ENCODE measurements at regions not wholly inside any gene's neighbourhood (a gene's known extent, or its start where the extent isn't known, plus 50 kb on each side); places are given as distances from the start of the nearest gene placed in this dataset.
A peak's percentile ranks its signal among the peaks of the same experiment; 100 is the strongest.
"Not testable (repeated sequence)": the region's sequence is repeated elsewhere in the genome, so short reads cannot be mapped to it uniquely, and the experiment has no call there.

- DNase-seq (ENCODE audit: low spot score) (no peak), ATAC-seq (ENCODE audit: insufficient number of reproducible peaks, low FRiP score, low read depth) (no peak)
- H3K36me3 ChIP-seq = no peaks in the 10 kb centered on the region
- peaks cover 8 to 10% of the 10 kb centered on the region in 2 donors for H3K4me1 ChIP-seq (ENCODE audit: control insufficient read depth in 1 of 2, low read depth in 2 of 2)
- no peak overlapping the region for H3K27ac ChIP-seq
- no peak for TF ChIP-seq CTCF (IDR thresholded peaks at IDR 0.05)
- H3K4me3 ChIP-seq = no peak overlapping the region
- H3K27me3 ChIP-seq (replicated peaks; ENCODE audit: insufficient read depth) = no peaks in the 10 kb centered on the region
- H3K9me3 ChIP-seq = no peaks in the 10 kb centered on the region
These were observed 49.9 kb upstream of the CAPRIN1 start for GRCh38 chr11:34001557-34002064.

- no peak for ATAC-seq (ENCODE audit: insufficient number of reproducible peaks, low FRiP score, low read depth)
- no peak overlapping the region for H3K27ac ChIP-seq
- DNase-seq (ENCODE audit: low spot score) = no peak
- H3K9me3 ChIP-seq = no peaks in the 10 kb centered on the region
- TF ChIP-seq CTCF (IDR thresholded peaks at IDR 0.05) = no peak
- H3K36me3 ChIP-seq = no peaks in the 10 kb centered on the region
- H3K4me1 ChIP-seq (ENCODE audit: control insufficient read depth in 1 of 2, low read depth in 2 of 2) = peaks cover 8 to 10% of the 10 kb centered on the region in 2 donors
- no peaks in the 10 kb centered on the region for H3K27me3 ChIP-seq (replicated peaks; ENCODE audit: insufficient read depth)
- no peak overlapping the region for H3K4me3 ChIP-seq
These were observed 52.1 kb upstream of the CAPRIN1 start for GRCh38 chr11:33999393-33999792.

- H3K27me3 ChIP-seq (replicated peaks; ENCODE audit: insufficient read depth) = no peaks in the 10 kb centered on the region
- peaks cover 8 to 10% of the 10 kb centered on the region in 2 donors for H3K4me1 ChIP-seq (ENCODE audit: control insufficient read depth in 1 of 2, low read depth in 2 of 2)
- no peaks in the 10 kb centered on the region for H3K9me3 ChIP-seq
- ATAC-seq (ENCODE audit: insufficient number of reproducible peaks, low FRiP score, low read depth) (no peak), DNase-seq (ENCODE audit: low spot score) (no peak)
- TF ChIP-seq CTCF (IDR thresholded peaks at IDR 0.05) = no peak
- no peak overlapping the region for H3K27ac ChIP-seq
- no peaks in the 10 kb centered on the region for H3K36me3 ChIP-seq
- H3K4me3 ChIP-seq = peak overlapping the region; percentile 52
These were observed 53.8 kb upstream of the CAPRIN1 start for GRCh38 chr11:33997584-33998251.

GRCh38 chr11:33996498-33997454 lies 54.8 kb upstream of the CAPRIN1 start:
- H3K9me3 ChIP-seq = no peaks in the 10 kb centered on the region
- ATAC-seq (ENCODE audit: insufficient number of reproducible peaks, low FRiP score, low read depth) (no peak), DNase-seq (ENCODE audit: low spot score) (peak; percentile 19)
- peaks cover 8 to 10% of the 10 kb centered on the region in 2 donors for H3K4me1 ChIP-seq (ENCODE audit: control insufficient read depth in 1 of 2, low read depth in 2 of 2)
- TF ChIP-seq CTCF (IDR thresholded peaks at IDR 0.05) = peak; percentile 88
- H3K36me3 ChIP-seq = no peaks in the 10 kb centered on the region
- H3K27ac ChIP-seq = no peak overlapping the region
- no peaks in the 10 kb centered on the region for H3K27me3 ChIP-seq (replicated peaks; ENCODE audit: insufficient read depth)
- peak overlapping the region; percentile 52 for H3K4me3 ChIP-seq

- TF ChIP-seq CTCF (IDR thresholded peaks at IDR 0.05) = no peak
These were observed 56.6 kb upstream of the CAPRIN1 start for GRCh38 chr11:33994937-33995336.

GRCh38 chr11:33991136-33991535 lies 60.4 kb upstream of the CAPRIN1 start:
- not testable (repeated sequence) for H3K27ac ChIP-seq; H3K36me3 ChIP-seq; H3K4me3 ChIP-seq; H3K9me3 ChIP-seq; ATAC-seq (ENCODE audit: insufficient number of reproducible peaks, low FRiP score, low read depth); H3K27me3 ChIP-seq (replicated peaks; ENCODE audit: insufficient read depth); DNase-seq (ENCODE audit: low spot score); H3K4me1 ChIP-seq (ENCODE audit: control insufficient read depth in 1 of 2, low read depth in 2 of 2)

More at GRCh38 chr11:33994937-33995336, 56.6 kb upstream of the CAPRIN1 start:
- Histone ChIP-seq H3K27me3 (replicated peaks; ENCODE audit: insufficient read depth) (no peaks in the 10 kb centered on the region), H3K27ac (no peak overlapping the region), H3K36me3 (no peaks in the 10 kb centered on the region), H3K4me1 (ENCODE audit: control insufficient read depth in 1 of 2, low read depth in 2 of 2) (peaks cover 8 to 10% of the 10 kb centered on the region in 2 donors), H3K4me3 (no peak overlapping the region), H3K9me3 (no peaks in the 10 kb centered on the region)
- no peak for DNase-seq (ENCODE audit: low spot score)
- no peak for ATAC-seq (ENCODE audit: insufficient number of reproducible peaks, low FRiP score, low read depth)

GRCh38 chr11:33990131-33990530 lies 61.4 kb upstream of the CAPRIN1 start:
- not testable (repeated sequence) for H3K4me1 ChIP-seq (ENCODE audit: control insufficient read depth in 1 of 2, low read depth in 2 of 2); ATAC-seq (ENCODE audit: insufficient number of reproducible peaks, low FRiP score, low read depth); DNase-seq (ENCODE audit: low spot score); H3K36me3 ChIP-seq; H3K9me3 ChIP-seq; H3K4me3 ChIP-seq; H3K27ac ChIP-seq; H3K27me3 ChIP-seq (replicated peaks; ENCODE audit: insufficient read depth)

Data from thoracic aorta (tissue), 2 donors.